KMS-11 (cell line): ENCODE measurements at regions not wholly inside any gene's neighbourhood (a gene's known extent, or its start where the extent isn't known, plus 50 kb on each side); places are given as distances from the start of the nearest gene placed in this dataset.

Source experiments
- H2AFZ ChIP-seq: fragments of 200-600 bp; sonication (generic); 2 replicates; pipeline ENCODE4 v1.6.1; 2016; ENCODE audit warnings: antibody characterized with exemption, mixed run types, low read depth
- H3K27ac ChIP-seq: fragments of 200-600 bp; sonication (generic); 2 replicates; pipeline ENCODE4 v1.6.1; 2016; ENCODE audit warnings: mild to moderate bottlenecking, mixed run types
- H3K27me3 ChIP-seq: fragments of 200-600 bp; sonication (generic); 2 replicates; pipeline ENCODE4 v1.6.1; 2017; ENCODE audit warnings: mild to moderate bottlenecking, low read depth, mixed run types, moderate library complexity; ENCODE audit not compliant: insufficient read depth
- H3K36me3 ChIP-seq: fragments of 200-600 bp; sonication (generic); 2 replicates; pipeline ENCODE4 v1.6.1; 2017; ENCODE audit warnings: mild to moderate bottlenecking, mixed run types; ENCODE audit not compliant: insufficient read depth
- H3K4me1 ChIP-seq: fragments of 200-600 bp; sonication (generic); 2 replicates; pipeline ENCODE4 v1.6.1; 2016; ENCODE audit warnings: mild to moderate bottlenecking, low read depth, mixed run types; ENCODE audit not compliant: poor library complexity, severe bottlenecking
- H3K4me2 ChIP-seq: fragments of 200-600 bp; sonication (generic); 2 replicates; pipeline ENCODE4 v1.7.0; 2016; ENCODE audit warnings: mild to moderate bottlenecking, mixed run types
- H3K4me3 ChIP-seq: fragments of 200-600 bp; sonication (generic); IDR thresholded peaks from 2 replicates; pipeline ENCODE4 v1.6.1; 2017; ENCODE audit warnings: low read depth, low read length, mixed read lengths; ENCODE audit not compliant: insufficient read depth
- H3K79me2 ChIP-seq: fragments of 200-600 bp; sonication (generic); 2 replicates; pipeline ENCODE4 v1.6.1; 2016; ENCODE audit warnings: low read depth, mixed run types; ENCODE audit not compliant: insufficient read depth
- H3K9ac ChIP-seq: fragments of 200-600 bp; sonication (generic); 2 replicates; pipeline ENCODE4 v1.6.1; 2016; ENCODE audit warnings: mild to moderate bottlenecking, mixed run types
- H4K20me1 ChIP-seq: fragments of 200-600 bp; sonication (generic); 2 replicates; pipeline ENCODE4 v1.6.1; 2016; ENCODE audit warnings: mild to moderate bottlenecking, mixed run types; ENCODE audit not compliant: insufficient read depth
- CTCF ChIP-seq: fragments of 200-600 bp; sonication (generic); conservative IDR thresholded peaks from 2 replicates; pipeline ENCODE4 v1.6.1; 2017; ENCODE audit warnings: low read depth, mild to moderate bottlenecking, antibody characterized with exemption, low read length, moderate library complexity, mixed read lengths

- H4K20me1 ChIP-seq: no peaks in the 10 kb centered on the region
- H3K27ac ChIP-seq: no peak overlapping the region
- H3K4me1 ChIP-seq: no peaks in the 10 kb centered on the region
- no peak overlapping the region for H3K4me3 ChIP-seq
- H3K36me3 ChIP-seq: no peaks in the 10 kb centered on the region
- H3K9ac ChIP-seq: no peak overlapping the region
- no peaks in the 10 kb centered on the region for H3K27me3 ChIP-seq
- no peak overlapping the region for H3K4me2 ChIP-seq
- H2AFZ ChIP-seq: no peak overlapping the region
- H3K79me2 ChIP-seq: no peaks in the 10 kb centered on the region
- TF ChIP-seq CTCF: no peak
Measured at GRCh38 chr21:36563341-36563926, 83.5 kb upstream of the CLDN14 start.

GRCh38 chr21:36564647-36565046 is 84.7 kb upstream of the CLDN14 start:
- Histone ChIP-seq H4K20me1 (no peaks in the 10 kb centered on the region), H3K36me3 (no peaks in the 10 kb centered on the region), H3K4me1 (no peaks in the 10 kb centered on the region), H3K79me2 (no peaks in the 10 kb centered on the region), H3K4me2 (no peak overlapping the region), H3K4me3 (no peak overlapping the region), H3K9ac (no peak overlapping the region), H3K27me3 (no peaks in the 10 kb centered on the region), H3K27ac (no peak overlapping the region), H2AFZ (no peak overlapping the region)
- TF ChIP-seq CTCF: no peak

GRCh38 chr21:36565540-36565939 is 85.6 kb upstream of the CLDN14 start:
- Histone ChIP-seq H3K27ac (no peak overlapping the region), H3K4me1 (no peaks in the 10 kb centered on the region), H3K27me3 (no peaks in the 10 kb centered on the region), H3K36me3 (no peaks in the 10 kb centered on the region), H2AFZ (no peak overlapping the region), H3K9ac (no peak overlapping the region), H3K79me2 (no peaks in the 10 kb centered on the region), H3K4me3 (no peak overlapping the region), H3K4me2 (no peak overlapping the region), H4K20me1 (no peaks in the 10 kb centered on the region)
- no peak for TF ChIP-seq CTCF

- no peak overlapping the region for H3K4me3 ChIP-seq
- no peaks in the 10 kb centered on the region for H3K27me3 ChIP-seq
- H3K36me3 ChIP-seq: no peaks in the 10 kb centered on the region
- no peak overlapping the region for H3K4me2 ChIP-seq
- no peaks in the 10 kb centered on the region for H3K79me2 ChIP-seq
- no peak overlapping the region for H3K27ac ChIP-seq
- H3K4me1 ChIP-seq: no peaks in the 10 kb centered on the region
- H3K9ac ChIP-seq: no peak overlapping the region
- TF ChIP-seq CTCF: no peak
- no peaks in the 10 kb centered on the region for H4K20me1 ChIP-seq
- no peak overlapping the region for H2AFZ ChIP-seq
Measured at GRCh38 chr21:36566644-36567043, 86.7 kb upstream of the CLDN14 start.
